ENCODE measurements at regions not wholly inside any gene's neighbourhood (a gene's known extent, or its start where the extent isn't known, plus 50 kb on each side); places are given as distances from the start of the nearest gene placed in this dataset.

DNA sequence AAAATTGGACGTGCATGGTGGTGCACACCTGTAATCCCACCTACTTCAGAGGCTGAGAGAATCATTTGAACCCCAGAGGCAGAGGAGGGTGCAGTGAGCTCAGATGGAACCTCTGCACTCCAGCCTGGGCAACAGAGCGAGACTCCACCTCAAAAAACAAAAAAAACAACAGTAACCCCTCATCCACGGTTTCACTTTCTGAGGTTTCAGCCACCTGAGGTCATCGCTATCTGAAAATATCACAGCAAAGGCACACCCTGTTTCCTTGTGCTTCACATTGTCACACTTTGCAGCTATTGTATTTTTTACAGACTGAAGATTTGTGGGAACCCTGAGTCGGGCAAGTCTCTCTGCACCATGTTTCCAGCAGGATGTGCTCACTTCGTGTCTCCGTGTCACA lies 54.1 kb upstream of the FOXQ1 start:
- no peak for DNase-seq (ENCODE audit: low read depth)

DNA sequence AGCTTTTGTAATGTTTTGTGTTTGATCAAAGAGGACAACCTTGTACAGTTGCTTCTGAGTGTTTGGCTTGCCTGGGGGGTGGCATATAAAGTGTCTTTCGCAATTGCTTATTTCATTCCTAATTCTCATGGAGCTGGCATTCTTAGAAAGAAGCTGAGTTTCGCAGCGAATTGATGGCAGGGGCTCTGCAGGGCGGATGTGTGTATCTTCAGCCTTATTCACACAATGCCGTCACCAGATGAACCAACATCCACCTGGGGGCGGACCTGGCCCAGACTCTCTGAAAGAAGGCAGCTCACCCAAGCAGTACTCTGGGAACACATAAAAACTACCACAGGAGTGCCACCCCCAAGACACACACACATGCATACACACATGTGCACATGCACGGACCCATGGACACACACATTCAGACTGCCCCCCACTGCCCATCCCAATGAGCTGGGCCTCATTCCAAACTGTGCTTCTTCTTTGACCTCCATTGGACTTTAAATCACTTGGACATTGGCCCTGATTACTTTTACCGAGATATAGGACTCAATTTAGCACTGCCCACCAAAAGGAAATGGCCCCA lies 55.4 kb upstream of the FOXQ1 start:
- DNase-seq (ENCODE audit: low read depth) = no peak

DNA sequence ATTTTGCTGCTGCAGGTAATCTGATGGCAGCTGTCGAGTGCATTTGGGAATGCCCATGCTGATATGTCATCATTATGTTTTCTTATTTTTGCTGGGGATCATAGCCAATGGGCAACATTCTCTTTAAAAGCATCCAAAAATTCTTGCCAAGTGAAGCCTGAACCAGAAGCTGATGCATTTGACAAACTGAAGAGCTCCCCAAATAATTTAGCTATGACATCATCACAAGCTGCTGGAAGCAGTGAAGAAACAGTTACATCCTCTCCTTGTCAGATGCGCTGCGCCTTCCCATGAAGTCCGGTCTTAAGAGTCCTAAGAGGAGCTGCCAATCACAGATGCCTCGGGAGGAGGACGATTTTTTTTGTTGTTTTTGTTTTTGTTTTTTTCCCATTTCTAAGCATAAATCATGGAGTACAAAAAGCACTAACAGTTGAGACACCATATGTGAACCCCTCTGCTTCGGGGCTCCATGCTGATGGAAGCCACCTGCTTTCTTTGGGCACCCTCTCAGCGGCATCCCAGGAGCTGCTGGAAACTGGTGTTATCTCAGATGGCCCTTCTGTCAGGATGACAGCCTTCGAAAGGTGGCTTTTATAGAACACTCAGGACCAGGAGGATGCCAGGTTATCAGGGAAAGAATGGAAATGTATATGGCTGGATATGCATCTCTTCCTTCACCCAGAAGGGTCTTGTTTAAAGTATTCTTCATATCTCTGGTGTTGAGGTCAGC lies 56.1 kb upstream of the FOXQ1 start:
- peak; percentile 9 for DNase-seq (ENCODE audit: low read depth)

DNA sequence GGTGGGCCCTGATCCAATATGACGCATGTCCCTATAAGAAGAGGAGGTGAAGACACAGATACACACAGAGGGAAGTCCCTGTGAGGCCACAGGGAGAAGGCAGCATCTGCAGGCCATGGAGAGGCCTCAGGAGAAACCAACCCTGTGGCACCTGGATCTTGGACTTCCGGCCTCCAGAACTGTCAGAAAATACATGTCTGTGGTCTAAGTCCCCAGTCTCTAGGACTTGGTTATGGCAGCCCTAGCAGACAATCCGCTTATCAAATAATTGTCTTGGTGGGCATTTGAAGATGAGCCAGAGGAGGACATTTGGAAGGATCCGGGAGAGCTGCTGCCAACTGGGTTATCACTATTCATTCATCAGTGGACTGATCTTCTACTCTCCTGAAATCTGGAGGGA lies 57.6 kb upstream of the FOXQ1 start:
- no peak for DNase-seq (ENCODE audit: low read depth)

DNA sequence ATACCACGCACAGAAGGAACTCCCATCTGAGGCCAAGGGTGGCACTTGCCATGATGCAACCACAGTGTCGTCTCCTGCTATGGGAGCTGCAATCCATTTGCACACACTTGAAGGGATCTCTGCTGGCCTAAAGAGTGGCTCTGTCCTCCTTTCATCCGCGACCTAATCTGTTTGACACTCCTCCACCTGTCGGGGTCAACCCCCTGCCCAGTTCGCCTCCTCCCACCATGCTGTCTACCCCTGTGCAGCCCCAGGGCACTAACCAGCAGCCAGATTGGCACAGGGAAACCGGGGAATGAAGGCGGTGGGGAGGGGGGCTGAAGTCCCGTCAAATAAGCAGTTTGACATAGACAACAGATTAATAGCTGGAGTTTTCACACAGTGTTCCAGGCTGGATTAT lies 58.1 kb upstream of the FOXQ1 start:
- DNase-seq (ENCODE audit: low read depth) = no peak

DNA sequence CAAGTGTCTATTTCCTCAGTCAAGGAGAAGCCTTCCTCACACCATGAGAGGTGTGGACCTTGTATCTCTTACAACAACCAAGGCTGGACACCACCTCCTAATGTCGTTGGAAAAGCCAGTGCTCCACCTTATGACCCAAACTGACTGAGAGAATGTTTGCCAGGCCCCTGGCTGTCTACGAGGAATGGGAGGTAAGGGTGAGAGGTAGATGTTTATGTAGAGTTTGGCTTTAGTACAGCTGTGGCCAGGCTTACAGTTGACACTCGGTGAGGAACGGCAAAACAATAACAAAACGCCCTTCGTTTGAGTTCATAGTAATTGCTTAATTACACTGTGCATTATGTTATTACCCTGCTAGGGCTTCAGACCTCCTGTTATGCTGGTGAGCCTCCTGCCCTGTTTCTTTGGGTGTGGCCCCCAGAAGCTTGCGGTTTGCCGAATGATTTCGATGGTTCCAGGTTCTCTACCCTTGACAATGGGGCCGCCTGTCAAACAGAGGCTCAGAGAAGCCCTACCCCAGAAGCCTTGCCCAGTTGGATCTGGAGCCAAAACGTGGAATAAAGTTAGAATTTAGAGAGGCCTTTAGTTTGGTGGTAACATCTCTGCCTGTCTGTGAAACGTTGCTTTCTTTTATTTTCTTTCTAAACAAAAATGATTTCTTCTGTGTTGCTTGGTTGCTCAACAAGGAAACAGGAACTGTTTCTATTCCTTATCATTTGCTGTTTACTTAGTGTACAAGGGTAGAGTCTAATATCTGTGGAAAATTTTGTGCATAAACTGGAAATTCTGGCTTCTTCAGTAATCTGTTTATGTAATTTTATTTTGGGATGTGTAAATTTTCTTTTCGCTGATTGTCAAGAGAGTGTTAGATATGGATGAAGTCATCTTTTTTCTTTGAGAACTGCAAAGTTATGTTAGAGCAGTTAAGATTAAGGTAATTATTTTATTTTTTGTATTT lies 60.4 kb upstream of the FOXQ1 start:
- no peak for DNase-seq (ENCODE audit: low read depth)

DNA sequence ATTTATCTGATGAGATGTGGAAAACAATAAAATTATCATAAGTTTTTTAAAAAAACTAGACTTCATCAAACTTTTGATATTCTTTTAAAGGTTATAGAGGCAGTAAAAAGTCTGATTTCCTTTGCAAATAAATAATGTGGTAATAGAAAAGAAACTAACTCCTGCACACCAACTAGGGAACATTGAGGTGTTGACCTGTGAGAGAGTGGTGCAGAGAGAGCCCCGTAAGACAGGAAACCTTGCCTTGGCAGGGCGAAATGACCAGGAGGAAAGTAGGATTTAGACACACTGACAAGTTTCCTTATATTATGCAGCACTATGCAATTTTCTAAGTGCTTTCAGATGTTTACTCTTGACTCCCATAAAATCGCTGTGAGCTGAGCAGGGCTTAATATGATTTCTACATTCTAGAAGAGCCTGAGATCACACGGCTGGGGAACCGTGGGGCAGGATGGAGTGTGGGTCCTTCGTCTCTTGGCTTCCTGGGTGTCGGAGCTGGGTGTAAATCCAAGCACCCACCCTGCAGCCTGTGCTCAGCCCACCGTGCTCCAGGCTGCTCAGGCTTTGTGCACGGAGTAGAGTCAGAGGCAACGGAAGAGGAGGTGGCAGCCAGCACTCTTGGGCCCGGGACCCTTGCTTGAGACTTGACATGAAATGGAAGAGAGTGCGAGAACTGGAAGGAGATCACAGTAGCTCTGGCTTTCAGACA lies 61.3 kb upstream of the FOXQ1 start:
- DNase-seq (ENCODE audit: low read depth) = no peak

DNA sequence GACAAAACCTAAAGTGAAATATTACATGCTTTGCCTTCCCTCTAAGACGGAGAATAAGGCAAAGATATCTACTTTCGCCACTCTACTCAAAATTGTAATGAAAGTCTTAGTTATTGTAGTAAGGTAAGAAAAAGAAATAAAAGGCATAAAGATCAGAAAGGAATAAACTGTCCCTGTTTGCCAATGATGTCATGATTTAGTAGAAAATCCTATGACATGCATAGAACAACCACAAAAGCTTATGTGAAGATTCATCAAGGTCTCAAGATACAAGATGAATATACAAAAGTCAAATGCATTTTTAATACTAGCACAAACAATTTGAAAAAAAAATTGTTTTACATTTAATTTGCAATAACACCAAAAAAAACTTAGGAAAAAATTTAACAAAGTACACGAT lies 64.0 kb upstream of the FOXQ1 start:
- no peak for DNase-seq (ENCODE audit: low read depth)

DNA sequence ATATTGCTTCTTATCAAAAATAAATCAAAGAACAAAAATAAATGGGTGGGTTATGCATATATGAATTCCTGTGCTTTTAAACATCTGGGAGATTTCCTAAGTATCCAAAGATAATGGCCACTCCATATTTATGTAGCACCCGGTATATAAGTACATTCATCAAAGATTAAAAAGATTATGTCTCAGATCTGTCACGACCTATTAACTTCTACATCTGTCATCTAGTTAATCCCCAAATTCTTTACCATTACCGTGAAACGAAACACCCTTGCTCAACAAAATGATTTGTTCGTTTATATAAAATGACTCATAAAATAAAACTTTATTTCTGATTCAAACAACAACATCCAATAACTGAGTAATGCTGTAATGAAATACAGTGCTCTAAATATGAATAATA lies 64.8 kb upstream of the FOXQ1 start:
- no peak for DNase-seq (ENCODE audit: low read depth)

DNA sequence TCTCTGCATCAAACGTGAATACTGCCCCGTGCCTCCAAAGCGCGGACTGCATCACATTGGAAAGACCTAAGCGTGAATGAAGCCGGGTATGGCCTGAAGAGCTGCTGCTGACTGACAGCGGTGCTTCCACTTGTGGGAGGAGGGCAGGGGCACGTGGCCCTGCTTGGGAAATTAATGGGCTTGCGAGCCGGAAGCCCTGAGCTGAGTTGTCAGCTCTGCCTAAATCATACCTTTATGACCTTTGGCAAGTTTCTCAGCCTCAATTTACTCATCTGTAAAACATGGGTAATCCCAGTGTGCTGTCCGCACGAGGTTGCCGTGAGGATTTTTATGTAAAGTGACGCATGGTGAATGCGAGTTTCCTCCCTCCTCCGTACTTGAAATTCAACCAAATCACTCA lies 67.0 kb upstream of the FOXQ1 start:
- DNase-seq (ENCODE audit: low read depth) = no peak

DNA sequence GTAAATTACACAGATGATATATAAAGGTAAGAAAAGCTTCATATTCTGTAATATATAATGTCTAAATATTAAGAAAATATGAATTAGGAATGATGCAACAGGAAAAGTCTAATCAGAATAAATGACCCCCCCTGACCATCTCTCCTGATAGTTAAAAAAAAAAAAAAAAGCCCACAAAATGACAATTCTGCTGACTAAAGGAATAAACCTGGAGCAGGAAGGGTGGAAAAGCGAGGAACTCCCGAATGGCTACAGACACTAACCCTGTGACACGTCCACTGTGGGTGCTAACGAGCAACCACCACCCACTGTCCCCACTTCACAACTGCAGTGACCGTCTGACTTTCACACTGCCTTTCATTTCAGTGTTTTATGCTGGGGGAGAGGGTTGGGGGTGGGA lies 67.6 kb upstream of the FOXQ1 start:
- DNase-seq (ENCODE audit: low read depth) = no peak

DNA sequence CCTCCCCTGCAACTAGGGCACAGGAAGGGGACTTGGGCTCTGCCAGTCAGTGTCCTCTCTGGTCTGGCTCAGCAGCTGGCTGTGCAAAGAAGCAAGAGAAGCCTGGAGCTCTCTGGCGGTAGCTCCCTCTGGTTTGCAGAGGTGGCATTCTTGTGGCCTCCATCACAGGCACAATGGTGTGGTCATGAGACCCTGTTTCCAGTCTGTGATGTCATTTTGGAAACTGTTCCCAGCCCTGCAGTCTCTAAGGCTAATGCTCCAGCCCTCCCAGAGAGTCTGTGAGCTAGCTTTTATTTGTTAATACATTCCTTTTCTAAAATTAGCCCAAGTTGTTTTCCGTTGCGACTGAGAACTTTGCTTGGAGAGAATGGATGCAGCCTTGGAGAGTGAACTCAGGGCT lies 69.5 kb upstream of the FOXQ1 start:
- no peak for DNase-seq (ENCODE audit: low read depth)

DNA sequence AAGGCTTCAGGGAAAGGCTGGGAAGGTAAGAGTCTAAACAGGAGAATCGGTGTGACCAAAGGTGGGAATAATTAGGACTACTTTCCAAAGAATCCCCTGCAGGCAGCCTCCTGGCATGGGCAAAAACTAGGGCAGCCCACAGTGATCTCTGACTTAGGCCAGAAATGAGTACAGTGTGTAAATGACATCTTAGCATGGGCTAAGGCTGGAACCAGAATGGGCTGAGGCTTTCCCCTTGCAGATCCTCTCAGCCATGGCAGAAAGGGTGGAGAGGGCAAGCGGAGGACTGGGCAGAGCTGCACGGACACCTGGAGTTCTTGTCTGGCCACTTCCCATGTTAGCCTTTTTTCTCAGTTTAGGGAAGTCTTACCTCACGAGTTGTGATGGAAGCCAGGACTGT lies 69.9 kb upstream of the FOXQ1 start:
- no peak for DNase-seq (ENCODE audit: low read depth)

DNA sequence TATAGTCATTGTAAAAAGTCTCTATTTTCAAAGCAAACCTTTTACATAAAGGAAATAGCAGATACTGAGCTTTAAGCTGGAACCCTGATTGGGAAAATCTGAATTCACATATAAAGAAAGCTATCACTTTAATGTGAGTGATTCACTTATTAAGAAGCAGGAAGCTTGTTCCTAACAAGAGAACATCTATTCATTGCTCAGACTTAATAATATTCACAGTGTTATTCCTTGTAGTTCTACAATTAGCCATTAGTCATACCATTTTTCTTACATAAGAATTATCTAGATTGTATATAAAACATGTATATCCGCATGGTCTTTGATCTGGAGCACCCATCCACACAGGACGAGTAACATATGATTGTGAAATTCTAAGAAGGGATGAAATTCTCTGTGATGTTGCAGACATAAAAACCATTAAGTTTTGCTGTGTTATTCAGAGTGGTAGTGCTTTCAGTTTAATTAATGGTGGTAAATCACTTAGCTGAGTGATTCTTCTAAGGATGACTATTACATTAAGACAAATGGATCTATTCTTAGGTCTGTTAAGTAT lies 71.1 kb upstream of the FOXQ1 start:
- DNase-seq (ENCODE audit: low read depth) = no peak

DNA sequence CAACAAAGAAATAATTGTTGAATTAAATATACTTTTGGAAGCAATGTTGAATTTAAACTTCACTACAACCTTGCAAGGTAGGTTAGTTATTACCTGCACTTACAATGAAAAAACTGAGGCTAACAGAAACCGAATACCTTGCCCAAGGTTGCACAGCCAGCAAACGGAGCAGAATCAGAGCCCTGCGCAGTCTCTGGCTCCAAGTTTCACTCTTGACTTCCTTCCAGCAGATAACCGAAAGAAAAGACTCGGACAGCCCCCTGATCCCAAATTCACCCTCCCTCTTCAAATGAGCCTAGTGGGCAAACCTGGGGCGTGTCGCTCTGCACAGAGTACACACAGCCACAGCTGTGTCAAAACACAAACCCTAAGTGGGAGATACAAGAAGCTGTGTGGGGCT lies 72.1 kb upstream of the FOXQ1 start:
- no peak for DNase-seq (ENCODE audit: low read depth)

DNA sequence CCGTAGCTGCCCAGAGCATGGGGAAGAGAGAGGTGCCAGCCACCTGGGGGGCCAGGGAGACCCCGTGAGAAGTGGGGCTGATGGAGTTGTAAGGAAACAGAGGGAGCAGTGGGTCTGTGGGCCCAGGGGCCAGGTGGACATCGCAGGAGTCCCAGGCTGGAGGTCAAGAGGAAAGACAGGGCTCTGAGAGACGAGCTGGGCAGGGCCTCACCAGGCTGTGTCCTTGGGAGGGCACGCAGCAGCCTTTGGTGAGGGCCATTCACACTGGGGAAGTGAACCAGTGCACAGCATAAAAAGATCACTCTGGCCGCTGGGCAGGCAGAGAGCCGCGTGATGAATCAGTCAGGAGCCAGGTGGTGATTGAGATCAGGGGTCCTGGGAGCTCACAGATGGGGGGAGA lies 73.9 kb upstream of the FOXQ1 start:
- no peak for DNase-seq (ENCODE audit: low read depth)

DNA sequence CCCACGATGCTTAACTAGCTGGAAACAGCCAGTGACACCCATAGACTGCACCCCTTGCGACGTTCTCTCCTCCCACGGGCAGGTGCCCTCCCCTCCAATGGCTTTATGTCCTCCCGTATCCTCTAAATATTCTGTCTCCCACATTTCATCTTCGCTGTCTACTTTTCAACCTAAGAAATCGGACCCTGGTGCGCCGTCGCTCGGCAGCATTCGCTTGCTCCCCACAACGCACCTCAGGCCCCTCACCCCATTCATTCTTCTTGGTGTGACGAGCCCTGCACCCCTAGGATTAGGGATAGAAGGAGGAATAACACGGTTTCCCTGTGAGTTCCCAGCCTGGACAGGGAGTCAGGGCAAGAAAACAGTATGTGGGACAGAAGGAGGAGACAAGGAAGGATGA lies 74.3 kb upstream of the FOXQ1 start:
- DNase-seq (ENCODE audit: low read depth) = no peak

DNA sequence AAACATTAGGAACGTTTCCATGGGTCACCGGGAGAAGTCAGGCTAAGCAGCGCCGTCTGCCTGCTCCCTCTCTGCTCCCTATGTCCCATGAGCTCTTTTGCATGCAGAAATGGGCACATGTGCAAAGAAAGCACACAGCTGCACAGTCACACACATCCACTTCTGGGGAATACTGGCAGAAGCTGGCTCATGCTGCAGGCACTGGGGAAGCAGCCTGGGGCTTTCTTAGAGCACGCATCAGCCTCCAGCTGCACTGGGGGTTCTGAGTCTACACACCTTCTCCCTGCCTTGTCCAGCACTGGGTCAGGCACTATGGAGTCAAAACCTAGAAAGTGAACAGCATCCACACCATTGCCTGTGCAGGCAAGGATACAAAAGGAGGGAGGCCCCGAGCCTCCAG lies 76.1 kb upstream of the FOXQ1 start:
- no peak for DNase-seq (ENCODE audit: low read depth)

DNA sequence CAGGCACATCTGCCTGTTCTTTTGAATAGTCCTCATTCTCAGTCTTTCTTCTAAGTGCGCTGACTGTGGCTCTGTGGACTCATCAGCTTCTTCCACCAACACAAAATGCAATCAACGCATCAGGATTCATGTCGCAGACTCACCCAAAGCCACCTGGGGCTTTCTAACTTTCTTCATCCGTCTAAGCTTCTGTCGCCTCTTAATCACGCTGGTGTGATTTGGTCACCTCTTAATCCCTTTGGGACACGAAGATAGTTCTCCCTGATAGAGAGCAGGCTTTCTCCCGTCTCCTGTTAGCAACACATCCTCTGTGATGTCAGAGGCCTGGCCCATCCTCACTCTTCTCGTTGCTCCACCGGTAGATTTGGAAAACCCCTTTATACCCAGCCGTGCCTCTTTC lies 78.0 kb upstream of the FOXQ1 start:
- no peak for DNase-seq (ENCODE audit: low read depth)

DNA sequence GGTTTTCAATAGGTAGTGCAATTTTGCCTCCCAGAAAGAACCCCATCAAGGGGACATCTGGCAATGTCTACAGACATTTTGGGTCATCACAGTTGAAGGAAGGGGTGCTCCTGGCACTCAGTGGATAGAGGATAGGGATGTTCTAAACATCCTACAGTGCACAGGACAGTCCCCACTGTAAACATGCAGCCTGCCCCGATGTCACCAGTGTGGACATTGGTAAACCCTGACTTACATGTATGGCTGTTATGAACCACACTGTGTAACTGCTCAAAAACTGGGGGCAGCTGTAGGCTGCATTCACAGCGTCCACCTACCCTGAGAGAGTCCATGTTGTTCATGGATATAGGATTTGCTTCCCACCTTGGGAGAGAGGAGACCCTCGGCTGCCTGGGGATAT lies 79.3 kb upstream of the FOXQ1 start:
- DNase-seq (ENCODE audit: low read depth) = no peak

DNA sequence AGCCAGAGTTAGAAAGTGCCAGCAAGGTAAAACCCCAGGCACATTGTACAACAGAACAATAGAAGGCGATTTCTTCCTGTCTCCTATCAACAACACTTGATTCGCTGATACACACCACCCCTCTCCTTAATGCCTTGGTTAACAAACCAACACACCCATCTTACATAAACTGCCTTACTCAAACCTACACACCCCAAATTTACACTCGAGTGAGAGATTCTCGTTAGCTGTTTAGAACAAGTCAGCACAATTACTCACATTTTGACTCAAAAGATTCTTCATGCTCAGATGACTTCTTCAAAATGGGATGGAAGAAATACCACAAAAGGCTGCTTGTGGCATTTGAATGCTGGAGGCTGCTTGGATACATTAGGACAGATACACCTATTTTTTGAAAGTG lies 80.0 kb upstream of the FOXQ1 start:
- DNase-seq (ENCODE audit: low read depth) = no peak
